Tibial nerve (tissue), 4 donors: ENCODE measurements at regions not wholly inside any gene's neighbourhood (a gene's known extent, or its start where the extent isn't known, plus 50 kb on each side); places are given as distances from the start of the nearest gene placed in this dataset.

Experiments used
- CTCF ChIP-seq, 5 experiments: fragments of 200-600 bp in 3 of 5; fragments of 450-650 bp in 2 of 5; sonication (generic) in 3 of 5; IDR thresholded peaks; one replicate each; pipeline ENCODE4 v1.5.1; 2016 to 2019; ENCODE audit warnings: antibody characterized with exemption in 5 of 5, mild to moderate bottlenecking in 3 of 5, moderate library complexity in 2 of 5
- EP300 ChIP-seq, 2 donors: sonication (generic); formaldehyde crosslinking; IDR thresholded peaks; one replicate each; pipeline ENCODE4 v1.6.1; 2017; ENCODE audit warnings: antibody characterized with exemption in 2 of 2, mild to moderate bottlenecking in 1 of 2
- POLR2A ChIP-seq, 2 donors: fragments of 450-650 bp; IDR thresholded peaks; one replicate each; pipeline ENCODE4 v1.6.1; 2017; ENCODE audit warnings: antibody characterized with exemption in 2 of 2, mild to moderate bottlenecking in 2 of 2, moderate library complexity in 2 of 2

DNA sequence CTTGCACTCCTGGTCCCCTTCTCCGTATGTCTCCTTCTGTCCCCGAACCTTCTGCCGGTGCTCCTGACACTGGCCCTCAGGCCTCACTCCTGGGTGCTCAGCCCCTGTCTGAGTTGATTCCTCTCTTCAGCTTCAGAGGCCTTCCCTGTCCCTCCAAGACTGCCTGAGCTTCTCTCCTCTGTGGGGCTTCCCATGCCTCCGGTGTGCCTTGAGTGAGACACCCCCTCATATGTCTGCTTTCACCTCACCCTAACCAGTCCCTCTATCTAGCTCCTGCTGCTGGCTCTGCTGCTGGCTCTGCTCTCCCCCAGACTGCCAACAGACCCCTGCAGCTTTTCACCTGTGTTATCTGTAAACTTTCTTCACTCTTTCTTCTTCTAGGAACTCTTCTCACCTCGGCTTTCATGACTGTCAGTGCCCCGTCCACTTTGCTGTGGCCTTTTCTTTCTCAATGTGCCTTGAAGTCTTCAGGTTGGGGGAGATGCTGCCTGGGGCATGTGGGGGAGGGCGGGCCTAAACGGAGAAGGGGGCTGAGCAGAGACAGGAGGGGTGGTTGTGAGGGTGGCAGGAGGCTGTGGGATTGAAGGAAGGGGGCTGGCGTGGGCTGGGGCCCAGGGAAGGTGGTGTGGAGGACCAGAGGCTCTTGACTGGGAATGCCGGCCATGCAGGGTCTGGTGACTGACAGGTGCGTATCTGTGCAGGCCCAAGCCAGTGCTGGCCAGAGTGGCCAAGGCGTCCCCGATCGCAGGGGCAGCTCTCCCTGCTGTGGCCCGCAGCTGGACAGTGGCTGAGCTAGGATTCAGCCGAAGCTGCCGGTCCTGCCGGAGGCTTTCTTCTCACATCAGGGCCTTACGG, 81.3 kb downstream of the METRNL start:
- TF ChIP-seq CTCF (IDR thresholded peaks at IDR 0.05) (no peak), EP300 (IDR thresholded peaks at IDR 0.05) (no peak), POLR2A (IDR thresholded peaks at IDR 0.05) (no peak)
